Body of pancreas (tissue), 4 donors: ENCODE measurements at regions not wholly inside any gene's neighbourhood (a gene's known extent, or its start where the extent isn't known, plus 50 kb on each side); places are given as distances from the start of the nearest gene placed in this dataset.

Experiments
- POLR2A ChIP-seq, 3 donors: fragments of 450-650 bp; IDR thresholded peaks; one replicate each; pipeline ENCODE4 v1.6.1; 2016; ENCODE audit warnings: antibody characterized with exemption in 3 of 3, mild to moderate bottlenecking in 2 of 3
- TF ChIP-seq, protein P1 (sequence below), 7 experiments: fragments of 450-650 bp in 4 of 7; fragments of 200-600 bp in 3 of 7; sonication (generic) in 3 of 7; IDR thresholded peaks; one replicate each; pipeline ENCODE4 v1.5.1; 2016 to 2019; ENCODE audit warnings: antibody characterized with exemption in 7 of 7

DNA sequence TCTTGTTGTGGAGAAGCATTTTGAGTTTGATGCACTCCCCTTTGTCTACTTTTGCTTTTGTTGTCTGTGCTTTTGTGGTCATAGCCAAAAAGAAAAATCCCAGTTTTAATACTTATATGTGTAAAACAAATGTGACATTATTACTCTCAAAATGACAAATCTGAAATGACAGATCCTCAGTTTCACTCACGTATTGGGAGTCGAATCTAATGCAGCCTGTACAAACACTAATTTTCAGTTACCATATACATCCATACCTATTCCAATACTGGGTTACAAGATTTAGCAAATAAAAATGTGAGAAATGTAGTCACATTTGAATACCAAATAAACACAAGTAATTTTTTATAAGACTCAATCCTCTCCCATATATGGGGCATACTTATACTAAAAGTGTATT is 148.2 kb upstream of the ZNF516 start:
- TF ChIP-seq, protein P1, sequence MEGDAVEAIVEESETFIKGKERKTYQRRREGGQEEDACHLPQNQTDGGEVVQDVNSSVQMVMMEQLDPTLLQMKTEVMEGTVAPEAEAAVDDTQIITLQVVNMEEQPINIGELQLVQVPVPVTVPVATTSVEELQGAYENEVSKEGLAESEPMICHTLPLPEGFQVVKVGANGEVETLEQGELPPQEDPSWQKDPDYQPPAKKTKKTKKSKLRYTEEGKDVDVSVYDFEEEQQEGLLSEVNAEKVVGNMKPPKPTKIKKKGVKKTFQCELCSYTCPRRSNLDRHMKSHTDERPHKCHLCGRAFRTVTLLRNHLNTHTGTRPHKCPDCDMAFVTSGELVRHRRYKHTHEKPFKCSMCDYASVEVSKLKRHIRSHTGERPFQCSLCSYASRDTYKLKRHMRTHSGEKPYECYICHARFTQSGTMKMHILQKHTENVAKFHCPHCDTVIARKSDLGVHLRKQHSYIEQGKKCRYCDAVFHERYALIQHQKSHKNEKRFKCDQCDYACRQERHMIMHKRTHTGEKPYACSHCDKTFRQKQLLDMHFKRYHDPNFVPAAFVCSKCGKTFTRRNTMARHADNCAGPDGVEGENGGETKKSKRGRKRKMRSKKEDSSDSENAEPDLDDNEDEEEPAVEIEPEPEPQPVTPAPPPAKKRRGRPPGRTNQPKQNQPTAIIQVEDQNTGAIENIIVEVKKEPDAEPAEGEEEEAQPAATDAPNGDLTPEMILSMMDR (IDR thresholded peaks at IDR 0.05) = no peak
- no peak for TF ChIP-seq POLR2A (IDR thresholded peaks at IDR 0.05)
